ENCODE measurements at regions not wholly inside any gene's neighbourhood (a gene's known extent, or its start where the extent isn't known, plus 50 kb on each side); places are given as distances from the start of the nearest gene placed in this dataset.

GRCh38 chr7:152905949-152906348, 146.4 kb downstream of the ACTR3B start:
- H3K36me3 Mint-ChIP-seq (ENCODE audit: low read depth, unreplicated experiment) = no peaks in the 10 kb centered on the region
- Histone ChIP-seq H3K4me2 (ENCODE audit: low read length) (no peak overlapping the region), H3K36me3 (ENCODE audit: insufficient read depth, low read length) (no peaks in the 10 kb centered on the region), H3K9me3 (ENCODE audit: insufficient read depth, low read depth, low read length) (no peaks in the 10 kb centered on the region), H3K79me2 (ENCODE audit: insufficient read depth, low read length) (no peaks in the 10 kb centered on the region), H3K27me3 (ENCODE audit: insufficient read depth, low read length) (no peaks in the 10 kb centered on the region), H3K4me3 (ENCODE audit: insufficient read depth, low read depth, low read length) (no peak overlapping the region), H3K9ac (ENCODE audit: low read length) (no peak overlapping the region), H3K4me1 (ENCODE audit: insufficient read depth, low read length) (no peaks in the 10 kb centered on the region), H2AFZ (ENCODE audit: low read depth, low read length) (no peak overlapping the region), H3K27ac (ENCODE audit: low read depth, low read length) (no peak overlapping the region), H4K20me1 (ENCODE audit: insufficient read depth, low read length) (no peaks in the 10 kb centered on the region)
- no peak for FAIRE-seq
- no peak overlapping the region for H3K4me3 Mint-ChIP-seq (ENCODE audit: unreplicated experiment)
- DNase-seq (ENCODE audit: low read depth) = no peak
- peaks cover 8% of the 10 kb centered on the region for H3K27me3 Mint-ChIP-seq (ENCODE audit: low read depth, unreplicated experiment)
- peaks cover 1% of the 10 kb centered on the region for H3K9me3 Mint-ChIP-seq (ENCODE audit: unreplicated experiment)
- H3K27ac Mint-ChIP-seq (ENCODE audit: unreplicated experiment) = no peak overlapping the region
- no peak for TF ChIP-seq CTCF (IDR thresholded peaks at IDR 0.05; ENCODE audit: insufficient read depth, low read depth, low read length)
- TF ChIP-seq EZH2 (IDR thresholded peaks at IDR 0.05; ENCODE audit: insufficient read depth, low read length) = no peak
- H3K4me1 Mint-ChIP-seq (ENCODE audit: low read depth, unreplicated experiment) = no peaks in the 10 kb centered on the region

GRCh38 chr7:152907042-152907761, 147.7 kb downstream of the ACTR3B start:
- Histone ChIP-seq H3K36me3 (ENCODE audit: insufficient read depth, low read length) (no peaks in the 10 kb centered on the region), H3K4me1 (ENCODE audit: insufficient read depth, low read length) (no peaks in the 10 kb centered on the region), H3K4me3 (ENCODE audit: insufficient read depth, low read depth, low read length) (no peak overlapping the region), H3K9ac (ENCODE audit: low read length) (no peak overlapping the region), H4K20me1 (ENCODE audit: insufficient read depth, low read length) (no peaks in the 10 kb centered on the region), H3K27me3 (ENCODE audit: insufficient read depth, low read length) (no peaks in the 10 kb centered on the region), H3K27ac (ENCODE audit: low read depth, low read length) (no peak overlapping the region), H3K4me2 (ENCODE audit: low read length) (no peak overlapping the region), H3K79me2 (ENCODE audit: insufficient read depth, low read length) (no peaks in the 10 kb centered on the region), H3K9me3 (ENCODE audit: insufficient read depth, low read depth, low read length) (no peaks in the 10 kb centered on the region), H2AFZ (ENCODE audit: low read depth, low read length) (no peak overlapping the region)
- H3K27ac Mint-ChIP-seq (ENCODE audit: unreplicated experiment) = no peak overlapping the region
- no peak for DNase-seq (ENCODE audit: low read depth)
- no peaks in the 10 kb centered on the region for H3K4me1 Mint-ChIP-seq (ENCODE audit: low read depth, unreplicated experiment)
- H3K4me3 Mint-ChIP-seq (ENCODE audit: unreplicated experiment) = no peak overlapping the region
- peaks cover 5% of the 10 kb centered on the region for H3K27me3 Mint-ChIP-seq (ENCODE audit: low read depth, unreplicated experiment)
- no peak for TF ChIP-seq CTCF (IDR thresholded peaks at IDR 0.05; ENCODE audit: insufficient read depth, low read depth, low read length)
- no peak for TF ChIP-seq EZH2 (IDR thresholded peaks at IDR 0.05; ENCODE audit: insufficient read depth, low read length)
- H3K36me3 Mint-ChIP-seq (ENCODE audit: low read depth, unreplicated experiment) = no peaks in the 10 kb centered on the region
- FAIRE-seq = no peak
- H3K9me3 Mint-ChIP-seq (ENCODE audit: unreplicated experiment) = peaks cover 1% of the 10 kb centered on the region

- H3K4me3 ChIP-seq (ENCODE audit: insufficient read depth, low read depth, low read length) = no peak overlapping the region
- Mint-ChIP-seq H3K4me1 (ENCODE audit: low read depth, unreplicated experiment) (no peaks in the 10 kb centered on the region), H3K36me3 (ENCODE audit: low read depth, unreplicated experiment) (no peaks in the 10 kb centered on the region), H3K9me3 (ENCODE audit: unreplicated experiment) (no peaks in the 10 kb centered on the region), H3K4me3 (ENCODE audit: unreplicated experiment) (no peak overlapping the region), H3K27ac (ENCODE audit: unreplicated experiment) (no peak overlapping the region), H3K27me3 (ENCODE audit: low read depth, unreplicated experiment) (peaks cover 1% of the 10 kb centered on the region)
- FAIRE-seq (no peak), DNase-seq (ENCODE audit: low read depth) (no peak)
- H3K36me3 ChIP-seq (ENCODE audit: insufficient read depth, low read length) = no peaks in the 10 kb centered on the region
- no peak overlapping the region for H3K27ac ChIP-seq (ENCODE audit: low read depth, low read length)
- H3K27me3 ChIP-seq (ENCODE audit: insufficient read depth, low read length) = no peaks in the 10 kb centered on the region
- no peaks in the 10 kb centered on the region for H3K9me3 ChIP-seq (ENCODE audit: insufficient read depth, low read depth, low read length)
- H2AFZ ChIP-seq (ENCODE audit: low read depth, low read length) = no peak overlapping the region
- H3K79me2 ChIP-seq (ENCODE audit: insufficient read depth, low read length) = no peaks in the 10 kb centered on the region
- no peak for TF ChIP-seq EZH2 (IDR thresholded peaks at IDR 0.05; ENCODE audit: insufficient read depth, low read length)
- TF ChIP-seq CTCF (IDR thresholded peaks at IDR 0.05; ENCODE audit: insufficient read depth, low read depth, low read length) = no peak
- no peak overlapping the region for H3K4me2 ChIP-seq (ENCODE audit: low read length)
- no peaks in the 10 kb centered on the region for H3K4me1 ChIP-seq (ENCODE audit: insufficient read depth, low read length)
- no peak overlapping the region for H3K9ac ChIP-seq (ENCODE audit: low read length)
- H4K20me1 ChIP-seq (ENCODE audit: insufficient read depth, low read length) = no peaks in the 10 kb centered on the region
Measured at GRCh38 chr7:152909280-152909679, 149.7 kb downstream of the ACTR3B start.
